ENCODE measurements at regions not wholly inside any gene's neighbourhood (a gene's known extent, or its start where the extent isn't known, plus 50 kb on each side); places are given as distances from the start of the nearest gene placed in this dataset.

- TF ChIP-seq CBFB (CRISPR knock-in tag; IDR thresholded peaks at IDR 0.05) (no peak), SIN3A (IDR thresholded peaks at IDR 0.05; ENCODE audit: borderline replicate concordance, low read depth, low read length) (no peak), FOXJ3 (CRISPR knock-in tag; IDR thresholded peaks at IDR 0.05; ENCODE audit: borderline replicate concordance) (no peak), SMC3 (IDR thresholded peaks at IDR 0.05; ENCODE audit: low read length) (no peak), HDAC6 (IDR thresholded peaks at IDR 0.05; ENCODE audit: low read depth, low read length) (no peak), CHCHD3 (CRISPR knock-in tag; IDR thresholded peaks at IDR 0.05) (no peak), EZH2 (conservative IDR thresholded peaks at IDR 0.05; ENCODE audit: low read depth, low read length) (no peak), POLR2AphosphoS5 (IDR thresholded peaks at IDR 0.05; ENCODE audit: low read depth, low read length) (no peak), THYN1 (CRISPR knock-in tag; IDR thresholded peaks at IDR 0.05; ENCODE audit: borderline replicate concordance, low read depth) (no peak)
- TF ChIP-seq, protein P1, sequence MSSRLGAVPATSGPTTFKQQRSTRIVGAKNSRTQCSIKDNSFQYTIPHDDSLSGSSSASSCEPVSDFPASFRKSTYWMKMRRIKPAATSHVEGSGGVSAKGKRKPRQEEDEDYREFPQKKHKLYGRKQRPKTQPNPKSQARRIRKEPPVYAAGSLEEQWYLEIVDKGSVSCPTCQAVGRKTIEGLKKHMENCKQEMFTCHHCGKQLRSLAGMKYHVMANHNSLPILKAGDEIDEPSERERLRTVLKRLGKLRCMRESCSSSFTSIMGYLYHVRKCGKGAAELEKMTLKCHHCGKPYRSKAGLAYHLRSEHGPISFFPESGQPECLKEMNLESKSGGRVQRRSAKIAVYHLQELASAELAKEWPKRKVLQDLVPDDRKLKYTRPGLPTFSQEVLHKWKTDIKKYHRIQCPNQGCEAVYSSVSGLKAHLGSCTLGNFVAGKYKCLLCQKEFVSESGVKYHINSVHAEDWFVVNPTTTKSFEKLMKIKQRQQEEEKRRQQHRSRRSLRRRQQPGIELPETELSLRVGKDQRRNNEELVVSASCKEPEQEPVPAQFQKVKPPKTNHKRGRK (CRISPR knock-in tag; IDR thresholded peaks at IDR 0.05) = no peak
These were observed 756.2 kb upstream of the TENM4 start for GRCh38 chr11:80196932-80197554.
